Thoracic aorta (tissue), 2 donors: ENCODE measurements at regions not wholly inside any gene's neighbourhood (a gene's known extent, or its start where the extent isn't known, plus 50 kb on each side); places are given as distances from the start of the nearest gene placed in this dataset.

Experiments
- ATAC-seq: fragments of 150-250 bp; one replicate; pipeline ENCODE4 v1.8.0; 2017; ENCODE audit warnings: low read depth; ENCODE audit not compliant: insufficient number of reproducible peaks, low FRiP score
- DNase-seq: peaks from one replicate; pipeline ENCODE4 v3.0.0-alpha.2; 2020; ENCODE audit warnings: low spot score
- H3K27ac ChIP-seq, 2 donors: fragments of 200-600 bp; sonication (generic); 1 replicate in 1 of 2; 2 replicates in 1 of 2; pipeline ENCODE4 v1.5.1; 2016; ENCODE audit warnings: mild to moderate bottlenecking in 2 of 2, moderate library complexity in 2 of 2
- H3K27me3 ChIP-seq: fragments of 200-600 bp; sonication (generic); replicated peaks from 2 replicates; pipeline ENCODE4 v1.6.0; 2016; ENCODE audit warnings: mild to moderate bottlenecking; ENCODE audit not compliant: insufficient read depth
- H3K36me3 ChIP-seq: fragments of 200-600 bp; sonication (generic); one replicate; pipeline ENCODE4 v1.5.1; 2016
- H3K4me1 ChIP-seq, 2 donors: fragments of 200-600 bp; sonication (generic); 1 replicate in 1 of 2; 2 replicates in 1 of 2; pipeline versions ENCODE4 v1.5.1 to v1.6.0; 2016; ENCODE audit warnings: low read depth in 2 of 2, mild to moderate bottlenecking in 1 of 2; ENCODE audit not compliant: control insufficient read depth in 1 of 2
- H3K4me3 ChIP-seq: fragments of 200-600 bp; sonication (generic); 2 replicates; pipeline ENCODE4 v1.5.1; 2016; ENCODE audit warnings: mild to moderate bottlenecking
- H3K9me3 ChIP-seq: fragments of 200-600 bp; sonication (generic); 2 replicates; pipeline ENCODE4 v1.5.1; 2016
- CTCF ChIP-seq: fragments of 200-600 bp; sonication (generic); IDR thresholded peaks from one replicate; pipeline ENCODE4 v1.5.1; 2019; ENCODE audit warnings: antibody characterized with exemption

- Histone ChIP-seq H3K4me3 (no peak overlapping the region), H3K27ac (no peak overlapping the region), H3K36me3 (no peaks in the 10 kb centered on the region), H3K27me3 (no peaks in the 10 kb centered on the region), H3K4me1 (no peaks in the 10 kb centered on the region), H3K9me3 (no peaks in the 10 kb centered on the region)
- DNase-seq: no peak
- ATAC-seq: no peak
- no peak for TF ChIP-seq CTCF
Observed at GRCh38 chr6:40782355-40782754, 195.2 kb upstream of the LRFN2 start.

- H3K4me3 ChIP-seq: no peak overlapping the region
- DNase-seq: no peak
- no peak overlapping the region for H3K27ac ChIP-seq
- TF ChIP-seq CTCF: no peak
- H3K27me3 ChIP-seq: no peaks in the 10 kb centered on the region
- H3K36me3 ChIP-seq: no peaks in the 10 kb centered on the region
- no peak for ATAC-seq
- no peaks in the 10 kb centered on the region for H3K4me1 ChIP-seq
- H3K9me3 ChIP-seq: no peaks in the 10 kb centered on the region
Observed at GRCh38 chr6:40780637-40781036, 193.5 kb upstream of the LRFN2 start.

- DNase-seq: no peak
- H3K4me3 ChIP-seq: no peak overlapping the region
- no peaks in the 10 kb centered on the region for H3K36me3 ChIP-seq
- no peaks in the 10 kb centered on the region for H3K9me3 ChIP-seq
- no peak for TF ChIP-seq CTCF
- ATAC-seq: no peak
- H3K4me1 ChIP-seq: no peaks in the 10 kb centered on the region
- H3K27ac ChIP-seq: no peak overlapping the region
- H3K27me3 ChIP-seq: no peaks in the 10 kb centered on the region
Observed at GRCh38 chr6:40779409-40779808, 192.2 kb upstream of the LRFN2 start.

- Histone ChIP-seq H3K4me3 (no peak overlapping the region), H3K27ac (no peak overlapping the region), H3K9me3 (no peaks in the 10 kb centered on the region), H3K36me3 (no peaks in the 10 kb centered on the region), H3K4me1 (no peaks in the 10 kb centered on the region), H3K27me3 (no peaks in the 10 kb centered on the region)
- TF ChIP-seq CTCF: no peak
- no peak for DNase-seq
- no peak for ATAC-seq
Observed at GRCh38 chr6:40778918-40779317, 191.8 kb upstream of the LRFN2 start.

GRCh38 chr6:40778196-40778595 is 191.0 kb upstream of the LRFN2 start:
- Histone ChIP-seq H3K4me1 (no peaks in the 10 kb centered on the region), H3K27me3 (no peaks in the 10 kb centered on the region), H3K27ac (no peak overlapping the region), H3K36me3 (no peaks in the 10 kb centered on the region), H3K4me3 (no peak overlapping the region), H3K9me3 (no peaks in the 10 kb centered on the region)
- TF ChIP-seq CTCF: no peak
- DNase-seq (no peak), ATAC-seq (no peak)
